Activated naive CD4-positive, alpha-beta T cell treated with anti-CD3 and anti-CD28 coated beads for 36 hours (primary cell): ENCODE measurements at regions not wholly inside any gene's neighbourhood (a gene's known extent, or its start where the extent isn't known, plus 50 kb on each side); places are given as distances from the start of the nearest gene placed in this dataset.
"Not testable (repeated sequence)": the region's sequence is repeated elsewhere in the genome, so short reads cannot be mapped to it uniquely, and the experiment has no call there.

Experiments
- CTCF ChIA-PET: fragments of 350-600 bp; sonication (Branson Sonifier 250); formaldehyde crosslinking; loops from one replicate; lab custom pipeline; 2021; ENCODE audit warnings: antibody characterized with exemption; lab: Charles Lee
- DNase-seq: peaks from one replicate; pipeline ENCODE4 v3.0.0-alpha.2; 2020
- H3K27ac Mint-ChIP-seq: one replicate; pipeline ENCODE4 v1.8.0; 2021; ENCODE audit warnings: mild to moderate bottlenecking, mixed read lengths
- H3K27me3 Mint-ChIP-seq: one replicate; pipeline ENCODE4 v1.8.0; 2021; ENCODE audit warnings: low read depth, mixed read lengths
- H3K36me3 Mint-ChIP-seq: one replicate; pipeline ENCODE4 v1.8.0; 2021; ENCODE audit warnings: low read depth, mixed read lengths
- H3K4me1 Mint-ChIP-seq: one replicate; pipeline ENCODE4 v1.8.0; 2021; ENCODE audit warnings: low read depth, mixed read lengths
- H3K4me3 Mint-ChIP-seq: one replicate; pipeline ENCODE4 v1.8.0; 2021; ENCODE audit warnings: mild to moderate bottlenecking, moderate library complexity, mixed read lengths
- H3K9me3 Mint-ChIP-seq: one replicate; pipeline ENCODE4 v1.8.0; 2021; ENCODE audit warnings: mixed read lengths
- intact Hi-C: fragments of 100-400 bp; cut with micrococcal nuclease; formaldehyde crosslinking; loops from one replicate; pipeline ENCODE4 v1.15.1; 2023

GRCh38 chr2:117360586-117360985, 453.9 kb upstream of the DDX18 start:
- no peak for DNase-seq

GRCh38 chr2:117378653-117379052, 435.8 kb upstream of the DDX18 start:
- Mint-ChIP-seq H3K4me1 (no peaks in the 10 kb centered on the region), H3K27ac (no peak overlapping the region), H3K9me3 (no peaks in the 10 kb centered on the region), H3K27me3 (no peaks in the 10 kb centered on the region), H3K36me3 (no peaks in the 10 kb centered on the region), H3K4me3 (no peak overlapping the region)
- intact Hi-C loops = no loop called here
- DNase-seq = no peak
- CTCF ChIA-PET = no interaction called here

More at GRCh38 chr2:117360586-117360985, 453.9 kb upstream of the DDX18 start:
- Mint-ChIP-seq H3K27me3 (no peaks in the 10 kb centered on the region), H3K27ac (no peak overlapping the region), H3K4me3 (no peak overlapping the region), H3K36me3 (no peaks in the 10 kb centered on the region), H3K9me3 (peaks cover 5% of the 10 kb centered on the region), H3K4me1 (no peaks in the 10 kb centered on the region)
- CTCF ChIA-PET = no interaction called here
- intact Hi-C loops = no loop called here

- Mint-ChIP-seq H3K27me3 (no peaks in the 10 kb centered on the region), H3K27ac (no peak overlapping the region), H3K36me3 (no peaks in the 10 kb centered on the region), H3K9me3 (peaks cover 3% of the 10 kb centered on the region), H3K4me3 (no peak overlapping the region), H3K4me1 (no peaks in the 10 kb centered on the region)
- CTCF ChIA-PET = no interaction called here
- no peak for DNase-seq
- intact Hi-C loops = no loop called here
Measured at GRCh38 chr2:117379928-117380327, 434.6 kb upstream of the DDX18 start.

GRCh38 chr2:117383997-117384396, 430.5 kb upstream of the DDX18 start:
- DNase-seq, H3K36me3 Mint-ChIP-seq, H3K27ac Mint-ChIP-seq, CTCF ChIA-PET, H3K4me1 Mint-ChIP-seq, H3K27me3 Mint-ChIP-seq, H3K4me3 Mint-ChIP-seq, intact Hi-C loops: not testable (repeated sequence)
- H3K9me3 Mint-ChIP-seq = peaks cover 11% of the 10 kb centered on the region

- H3K9me3 Mint-ChIP-seq = no peaks in the 10 kb centered on the region
- H3K4me3 Mint-ChIP-seq = no peak overlapping the region
- no peak overlapping the region for H3K27ac Mint-ChIP-seq
- no peaks in the 10 kb centered on the region for H3K27me3 Mint-ChIP-seq
- DNase-seq = no peak
- H3K4me1 Mint-ChIP-seq = no peaks in the 10 kb centered on the region
- CTCF ChIA-PET = no interaction called here
- no peaks in the 10 kb centered on the region for H3K36me3 Mint-ChIP-seq
- intact Hi-C loops = no loop called here
Measured at GRCh38 chr2:117396161-117396560, 418.3 kb upstream of the DDX18 start.

GRCh38 chr2:117401582-117401981, 412.9 kb upstream of the DDX18 start:
- Mint-ChIP-seq H3K27me3 (no peaks in the 10 kb centered on the region), H3K27ac (no peak overlapping the region), H3K4me1 (no peaks in the 10 kb centered on the region), H3K36me3 (no peaks in the 10 kb centered on the region), H3K4me3 (no peak overlapping the region), H3K9me3 (peaks cover 2% of the 10 kb centered on the region)
- DNase-seq = no peak
- intact Hi-C loops = no loop called here
- CTCF ChIA-PET = no interaction called here

GRCh38 chr2:117406443-117406842, 408.0 kb upstream of the DDX18 start:
- DNase-seq = no peak
- CTCF ChIA-PET = no interaction called here
- intact Hi-C loops = no loop called here
- H3K27me3 Mint-ChIP-seq = no peaks in the 10 kb centered on the region
- H3K36me3 Mint-ChIP-seq = no peaks in the 10 kb centered on the region
- no peaks in the 10 kb centered on the region for H3K4me1 Mint-ChIP-seq
- H3K4me3 Mint-ChIP-seq = no peak overlapping the region
- H3K27ac Mint-ChIP-seq = no peak overlapping the region
- H3K9me3 Mint-ChIP-seq = peaks cover 2% of the 10 kb centered on the region

GRCh38 chr2:117407746-117408145, 406.7 kb upstream of the DDX18 start:
- no peaks in the 10 kb centered on the region for H3K27me3 Mint-ChIP-seq
- H3K9me3 Mint-ChIP-seq = peaks cover 2% of the 10 kb centered on the region
- no peak for DNase-seq
- no peak overlapping the region for H3K4me3 Mint-ChIP-seq
- H3K4me1 Mint-ChIP-seq = no peaks in the 10 kb centered on the region
- CTCF ChIA-PET = no interaction called here
- H3K27ac Mint-ChIP-seq = no peak overlapping the region
- H3K36me3 Mint-ChIP-seq = no peaks in the 10 kb centered on the region
- intact Hi-C loops = no loop called here

GRCh38 chr2:117409443-117409842, 405.0 kb upstream of the DDX18 start:
- Mint-ChIP-seq H3K4me3 (no peak overlapping the region), H3K9me3 (no peaks in the 10 kb centered on the region), H3K27ac (no peak overlapping the region), H3K27me3 (no peaks in the 10 kb centered on the region), H3K4me1 (no peaks in the 10 kb centered on the region), H3K36me3 (no peaks in the 10 kb centered on the region)
- CTCF ChIA-PET = no interaction called here
- intact Hi-C loops = no loop called here
- no peak for DNase-seq

- no peak for DNase-seq
- no peaks in the 10 kb centered on the region for H3K4me1 Mint-ChIP-seq
Measured at GRCh38 chr2:117411983-117412382, 402.5 kb upstream of the DDX18 start.

GRCh38 chr2:117432746-117433145, 381.7 kb upstream of the DDX18 start:
- intact Hi-C loops = no loop called here
- CTCF ChIA-PET = no interaction called here
- Mint-ChIP-seq H3K4me1 (no peaks in the 10 kb centered on the region), H3K4me3 (no peak overlapping the region), H3K36me3 (no peaks in the 10 kb centered on the region), H3K27ac (no peak overlapping the region), H3K27me3 (no peaks in the 10 kb centered on the region), H3K9me3 (no peaks in the 10 kb centered on the region)
- no peak for DNase-seq

More at GRCh38 chr2:117411983-117412382, 402.5 kb upstream of the DDX18 start:
- no peak overlapping the region for H3K27ac Mint-ChIP-seq
- no peaks in the 10 kb centered on the region for H3K36me3 Mint-ChIP-seq
- intact Hi-C loops = no loop called here
- H3K27me3 Mint-ChIP-seq = peaks cover 2% of the 10 kb centered on the region
- no peak overlapping the region for H3K4me3 Mint-ChIP-seq
- no peaks in the 10 kb centered on the region for H3K9me3 Mint-ChIP-seq
- CTCF ChIA-PET = no interaction called here

GRCh38 chr2:117436697-117437096, 377.8 kb upstream of the DDX18 start:
- CTCF ChIA-PET = no interaction called here
- H3K4me3 Mint-ChIP-seq = no peak overlapping the region
- no peaks in the 10 kb centered on the region for H3K9me3 Mint-ChIP-seq
- H3K36me3 Mint-ChIP-seq = no peaks in the 10 kb centered on the region
- no peaks in the 10 kb centered on the region for H3K27me3 Mint-ChIP-seq
- no peaks in the 10 kb centered on the region for H3K4me1 Mint-ChIP-seq
- intact Hi-C loops = no loop called here
- DNase-seq = no peak
- no peak overlapping the region for H3K27ac Mint-ChIP-seq

GRCh38 chr2:117470311-117471095, 344.0 kb upstream of the DDX18 start:
- intact Hi-C loops = loop anchor here (1.0 kb wide), 2 partner anchors 315 to 533 kb away; no protein-coding TSS in a partner anchor
- Mint-ChIP-seq H3K9me3 (peaks cover 12% of the 10 kb centered on the region), H3K27me3 (no peaks in the 10 kb centered on the region), H3K4me3 (no peak overlapping the region), H3K4me1 (no peaks in the 10 kb centered on the region), H3K27ac (no peak overlapping the region), H3K36me3 (no peaks in the 10 kb centered on the region)
- peak; percentile 26 for DNase-seq
- CTCF ChIA-PET = interaction anchor here (0.6 to 2.1 kb wide), 3 partner anchors 11 to 584 kb away, joined by 3 to 4 read pairs (median 3); no protein-coding TSS in a partner anchor
